GM04504 (cell line): ENCODE measurements at regions not wholly inside any gene's neighbourhood (a gene's known extent, or its start where the extent isn't known, plus 50 kb on each side); places are given as distances from the start of the nearest gene placed in this dataset.

Experiments
- DNase-seq: peaks from one replicate; pipeline ENCODE4 v3.0.0-alpha.2; 2012; ENCODE audit warnings: low read depth

GRCh38 chr6:45830441-45831139 is 185.1 kb downstream of the CLIC5 start:
- no peak for DNase-seq

- DNase-seq, result no peak
Measured at GRCh38 chr6:45829873-45830272, 185.8 kb downstream of the CLIC5 start.

GRCh38 chr6:45827952-45828530 is 187.6 kb downstream of the CLIC5 start:
- no peak for DNase-seq

- DNase-seq, result no peak
Measured at GRCh38 chr6:45822873-45823272, 192.8 kb downstream of the CLIC5 start.

- no peak for DNase-seq
Measured at GRCh38 chr6:45822246-45822812, 193.3 kb downstream of the CLIC5 start.

GRCh38 chr6:45818655-45819054 is 197.0 kb downstream of the CLIC5 start:
- DNase-seq, result no peak

GRCh38 chr6:45816674-45817297 is 198.9 kb downstream of the CLIC5 start:
- DNase-seq, result no peak

GRCh38 chr6:45815466-45816125 is 200.1 kb downstream of the CLIC5 start:
- DNase-seq, result no peak

- no peak for DNase-seq
Measured at GRCh38 chr6:45814772-45815171, 200.9 kb downstream of the CLIC5 start.

GRCh38 chr6:45813943-45814342 is 201.7 kb downstream of the CLIC5 start:
- DNase-seq, result no peak

GRCh38 chr6:45812922-45813321 is 202.7 kb downstream of the CLIC5 start:
- no peak for DNase-seq

GRCh38 chr6:45808917-45809316 is 206.7 kb downstream of the CLIC5 start:
- DNase-seq, result no peak

- DNase-seq, result no peak
Measured at GRCh38 chr6:45808042-45808645, 207.5 kb downstream of the CLIC5 start.

- no peak for DNase-seq
Measured at GRCh38 chr6:45807311-45808041, 208.2 kb downstream of the CLIC5 start.

- DNase-seq, result no peak
Measured at GRCh38 chr6:45806172-45806571, 209.5 kb downstream of the CLIC5 start.

- no peak for DNase-seq
Measured at GRCh38 chr6:45803071-45803470, 212.6 kb downstream of the CLIC5 start.

- DNase-seq, result peak; percentile 10
Measured at GRCh38 chr6:45801471-45802289, 214.0 kb downstream of the CLIC5 start.

- DNase-seq, result no peak
Measured at GRCh38 chr6:45800911-45801310, 214.7 kb downstream of the CLIC5 start.

GRCh38 chr6:45795678-45796077 is 220.0 kb downstream of the CLIC5 start:
- no peak for DNase-seq

GRCh38 chr6:45794465-45794864 is 221.2 kb downstream of the CLIC5 start:
- no peak for DNase-seq
